Epithelial cell of proximal tubule (primary cell): ENCODE measurements at regions not wholly inside any gene's neighbourhood (a gene's known extent, or its start where the extent isn't known, plus 50 kb on each side); places are given as distances from the start of the nearest gene placed in this dataset.

Experiments used
- DNase-seq: peaks from one replicate; pipeline ENCODE4 v3.0.0-alpha.2; 2011; ENCODE audit warnings: low read depth
- H3K4me3 ChIP-seq: 2 replicates; pipeline ENCODE4 v1.5.1; 2011; ENCODE audit warnings: low read depth, mild to moderate bottlenecking, low read length
- CTCF ChIP-seq: conservative IDR thresholded peaks from 2 replicates; pipeline ENCODE4 v1.5.1; 2012; ENCODE audit warnings: low read depth, mild to moderate bottlenecking, low read length

DNA sequence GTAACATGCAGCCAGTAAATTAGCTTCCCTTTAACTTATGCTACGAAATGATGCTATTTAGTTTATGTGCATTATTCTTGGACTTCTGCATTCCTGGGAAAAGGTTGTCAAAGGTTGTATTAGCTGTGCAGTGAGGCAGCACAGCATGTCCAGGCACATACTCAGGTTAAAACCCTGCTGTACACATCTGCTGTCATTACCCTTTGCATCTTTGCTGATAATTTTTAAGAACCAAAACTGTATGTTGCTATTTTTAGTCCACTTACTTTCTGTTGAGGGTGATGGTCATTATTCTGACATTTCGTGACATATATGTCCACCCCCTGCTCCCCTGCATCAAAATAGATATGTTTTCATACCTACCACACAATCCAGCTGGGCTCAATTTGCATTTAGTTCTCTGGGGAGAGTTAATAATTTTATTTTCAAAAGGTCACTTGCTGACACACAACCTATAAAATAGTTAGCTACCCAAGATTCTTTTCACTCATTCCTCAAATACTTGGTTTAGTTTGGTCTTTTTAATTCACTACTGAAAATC lies 142.5 kb upstream of the SPACA1 start:
- no peak for DNase-seq

GRCh38 chr6:87904011-87904410 lies 143.6 kb upstream of the SPACA1 start:
- no peak for DNase-seq
- no peak overlapping the region for H3K4me3 ChIP-seq
- no peak for TF ChIP-seq CTCF

More for the DNA sequence above, 142.5 kb upstream of the SPACA1 start:
- no peak overlapping the region for H3K4me3 ChIP-seq
- no peak for TF ChIP-seq CTCF

- no peak for DNase-seq
- TF ChIP-seq CTCF, result no peak
- H3K4me3 ChIP-seq, result no peak overlapping the region
Observed at GRCh38 chr6:87903323-87903722, 144.3 kb upstream of the SPACA1 start.

- no peak for TF ChIP-seq CTCF
- no peak overlapping the region for H3K4me3 ChIP-seq
- DNase-seq, result no peak
Observed at GRCh38 chr6:87902383-87902782, 145.3 kb upstream of the SPACA1 start.

- DNase-seq, result no peak
- TF ChIP-seq CTCF, result no peak
- no peak overlapping the region for H3K4me3 ChIP-seq
Observed at GRCh38 chr6:87901613-87902012, 146.0 kb upstream of the SPACA1 start.

DNA sequence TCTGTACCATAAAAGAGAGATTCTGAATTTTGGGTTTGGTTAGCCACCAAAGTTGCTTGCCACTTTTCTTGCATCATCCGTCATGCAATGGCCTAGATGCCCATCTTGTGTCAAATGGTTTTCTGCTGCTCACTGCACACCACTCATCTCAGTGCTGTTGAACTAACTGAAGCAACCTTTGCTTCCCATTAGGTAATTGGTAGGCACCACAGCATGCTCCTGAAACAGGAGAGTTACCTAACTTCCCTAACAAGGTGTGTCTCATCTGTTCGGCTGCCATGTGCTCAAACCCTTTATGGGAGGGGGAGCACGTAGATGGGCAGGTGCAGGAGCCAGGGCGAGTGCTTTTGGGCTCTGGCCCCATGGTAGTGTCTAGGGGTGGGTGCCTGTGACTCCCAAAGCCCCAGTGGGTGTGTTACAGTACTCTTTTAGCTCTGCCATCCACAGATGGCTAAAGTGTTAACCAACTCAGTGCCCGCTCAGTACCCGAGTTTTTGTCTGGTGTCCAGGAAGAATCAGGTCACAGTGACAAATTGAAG lies 147.4 kb upstream of the SPACA1 start:
- no peak for TF ChIP-seq CTCF
- DNase-seq, result no peak
- H3K4me3 ChIP-seq, result no peak overlapping the region

- no peak overlapping the region for H3K4me3 ChIP-seq
- DNase-seq, result no peak
- TF ChIP-seq CTCF, result no peak
Observed at GRCh38 chr6:87899499-87900147, 148.0 kb upstream of the SPACA1 start.
